ENCODE measurements at regions not wholly inside any gene's neighbourhood (a gene's known extent, or its start where the extent isn't known, plus 50 kb on each side); places are given as distances from the start of the nearest gene placed in this dataset.

DNA sequence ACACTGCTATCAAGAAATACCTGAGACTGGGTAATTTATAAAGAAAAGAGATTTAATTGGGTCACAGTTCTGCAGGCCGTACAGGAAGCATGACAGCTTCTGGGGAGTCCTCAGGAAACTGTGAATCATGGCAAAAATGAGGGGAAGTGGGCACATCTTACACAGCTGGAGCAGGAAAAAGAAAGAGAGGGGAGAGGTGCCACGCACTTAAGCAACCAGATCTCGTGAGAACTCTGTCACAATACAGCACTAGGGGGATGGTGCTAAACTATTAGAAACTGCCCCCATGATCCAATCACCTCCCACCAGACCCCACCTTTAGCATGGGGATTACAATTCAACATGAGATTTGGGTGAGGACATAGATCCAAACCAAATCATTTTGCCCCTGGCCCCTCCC is 105.5 kb upstream of the CPLX2 start:
- Histone ChIP-seq H3K9me3 (ENCODE audit: severe bottlenecking) (peaks cover 2% of the 10 kb centered on the region), H3K27me3 (ENCODE audit: insufficient read depth, poor library complexity, severe bottlenecking) (peaks cover 11% of the 10 kb centered on the region), H3K4me1 (ENCODE audit: insufficient read depth, poor library complexity, severe bottlenecking) (no peaks in the 10 kb centered on the region), H3K4me3 (ENCODE audit: severe bottlenecking) (no peak overlapping the region), H3K36me3 (ENCODE audit: low read depth) (no peaks in the 10 kb centered on the region), H3K27ac (ENCODE audit: poor library complexity, severe bottlenecking) (no peak overlapping the region)
- ATAC-seq (ENCODE audit: low read depth) (no peak), DNase-seq (ENCODE audit: low spot score) (no peak)
- TF ChIP-seq, protein P1, sequence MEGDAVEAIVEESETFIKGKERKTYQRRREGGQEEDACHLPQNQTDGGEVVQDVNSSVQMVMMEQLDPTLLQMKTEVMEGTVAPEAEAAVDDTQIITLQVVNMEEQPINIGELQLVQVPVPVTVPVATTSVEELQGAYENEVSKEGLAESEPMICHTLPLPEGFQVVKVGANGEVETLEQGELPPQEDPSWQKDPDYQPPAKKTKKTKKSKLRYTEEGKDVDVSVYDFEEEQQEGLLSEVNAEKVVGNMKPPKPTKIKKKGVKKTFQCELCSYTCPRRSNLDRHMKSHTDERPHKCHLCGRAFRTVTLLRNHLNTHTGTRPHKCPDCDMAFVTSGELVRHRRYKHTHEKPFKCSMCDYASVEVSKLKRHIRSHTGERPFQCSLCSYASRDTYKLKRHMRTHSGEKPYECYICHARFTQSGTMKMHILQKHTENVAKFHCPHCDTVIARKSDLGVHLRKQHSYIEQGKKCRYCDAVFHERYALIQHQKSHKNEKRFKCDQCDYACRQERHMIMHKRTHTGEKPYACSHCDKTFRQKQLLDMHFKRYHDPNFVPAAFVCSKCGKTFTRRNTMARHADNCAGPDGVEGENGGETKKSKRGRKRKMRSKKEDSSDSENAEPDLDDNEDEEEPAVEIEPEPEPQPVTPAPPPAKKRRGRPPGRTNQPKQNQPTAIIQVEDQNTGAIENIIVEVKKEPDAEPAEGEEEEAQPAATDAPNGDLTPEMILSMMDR (IDR thresholded peaks at IDR 0.05; ENCODE audit: poor library complexity, severe bottlenecking) = no peak

DNA sequence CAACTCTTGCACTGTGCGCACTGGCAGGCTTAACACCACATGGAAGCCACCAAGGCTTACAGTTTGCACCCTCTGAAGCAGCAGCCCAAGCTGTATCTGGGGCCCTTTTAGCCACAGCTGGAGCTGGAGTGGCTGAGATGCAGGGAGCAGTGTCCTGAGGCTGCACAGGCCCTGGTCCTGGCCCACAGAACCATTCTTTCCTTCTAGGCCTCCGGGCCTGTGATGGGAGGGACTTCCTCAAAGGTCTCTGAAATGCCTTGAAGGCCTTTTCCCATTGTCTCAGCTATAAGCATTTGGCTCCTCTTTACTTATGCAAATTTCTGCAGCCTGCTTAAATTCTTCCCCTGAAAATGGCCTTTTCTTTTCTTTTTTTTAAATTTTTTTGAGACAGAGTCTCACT is 104.4 kb upstream of the CPLX2 start:
- no peak for ATAC-seq (ENCODE audit: low read depth)
- TF ChIP-seq, protein P1 (IDR thresholded peaks at IDR 0.05; ENCODE audit: poor library complexity, severe bottlenecking) = no peak
- Histone ChIP-seq H3K36me3 (ENCODE audit: low read depth) (no peaks in the 10 kb centered on the region), H3K9me3 (ENCODE audit: severe bottlenecking) (peaks cover 2% of the 10 kb centered on the region), H3K4me1 (ENCODE audit: insufficient read depth, poor library complexity, severe bottlenecking) (no peaks in the 10 kb centered on the region), H3K27me3 (ENCODE audit: insufficient read depth, poor library complexity, severe bottlenecking) (peaks cover 11% of the 10 kb centered on the region), H3K27ac (ENCODE audit: poor library complexity, severe bottlenecking) (no peak overlapping the region), H3K4me3 (ENCODE audit: severe bottlenecking) (no peak overlapping the region)
- DNase-seq (ENCODE audit: low spot score) = no peak

DNA sequence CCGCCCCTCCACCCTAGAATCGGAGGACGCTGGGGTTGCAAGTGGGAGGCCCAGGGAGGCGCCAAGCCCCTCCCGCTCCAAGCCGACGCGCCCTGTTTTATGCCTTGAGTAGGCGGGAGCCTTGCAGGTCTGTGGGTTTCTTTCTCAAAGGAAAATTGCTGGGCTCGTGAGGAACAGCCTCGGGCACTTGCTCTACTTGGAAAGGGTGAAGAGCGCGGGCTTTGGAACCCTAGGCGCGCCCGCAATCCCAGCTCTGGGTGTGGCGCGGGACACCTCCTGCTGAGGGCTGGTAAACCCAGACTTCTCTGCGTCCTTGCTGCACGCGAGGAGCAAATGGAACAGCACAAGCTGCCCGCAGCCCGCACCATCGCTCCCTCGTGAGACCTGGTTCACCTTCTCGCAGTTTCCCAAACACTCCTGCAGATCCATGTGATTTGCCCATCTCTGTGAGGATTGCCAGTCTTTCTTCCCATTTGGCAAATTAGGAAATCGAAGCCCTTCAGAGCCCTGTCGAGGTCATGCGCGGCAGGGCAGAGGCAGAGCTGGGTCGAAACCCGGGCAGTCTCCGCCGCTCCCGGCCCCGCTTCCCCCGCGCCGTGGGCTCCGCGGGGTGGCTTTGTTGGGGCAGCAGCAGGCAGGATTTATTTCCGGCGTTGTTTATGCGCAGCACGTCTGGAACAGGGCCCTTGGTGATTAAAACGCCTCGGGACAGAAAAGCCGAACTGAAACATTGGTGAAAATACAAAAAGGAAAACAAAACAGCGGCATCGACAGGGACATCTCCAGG is 98.4 kb upstream of the CPLX2 start:
- Histone ChIP-seq H3K9me3 (ENCODE audit: severe bottlenecking) (no peaks in the 10 kb centered on the region), H3K27me3 (ENCODE audit: insufficient read depth, poor library complexity, severe bottlenecking) (peaks cover 15% of the 10 kb centered on the region), H3K27ac (ENCODE audit: poor library complexity, severe bottlenecking) (no peak overlapping the region), H3K4me3 (ENCODE audit: severe bottlenecking) (no peak overlapping the region), H3K4me1 (ENCODE audit: insufficient read depth, poor library complexity, severe bottlenecking) (no peaks in the 10 kb centered on the region), H3K36me3 (ENCODE audit: low read depth) (no peaks in the 10 kb centered on the region)
- DNase-seq (ENCODE audit: low spot score) (no peak), ATAC-seq (ENCODE audit: low read depth) (peak; percentile 51)
- TF ChIP-seq, protein P1 (IDR thresholded peaks at IDR 0.05; ENCODE audit: poor library complexity, severe bottlenecking) = no peak

DNA sequence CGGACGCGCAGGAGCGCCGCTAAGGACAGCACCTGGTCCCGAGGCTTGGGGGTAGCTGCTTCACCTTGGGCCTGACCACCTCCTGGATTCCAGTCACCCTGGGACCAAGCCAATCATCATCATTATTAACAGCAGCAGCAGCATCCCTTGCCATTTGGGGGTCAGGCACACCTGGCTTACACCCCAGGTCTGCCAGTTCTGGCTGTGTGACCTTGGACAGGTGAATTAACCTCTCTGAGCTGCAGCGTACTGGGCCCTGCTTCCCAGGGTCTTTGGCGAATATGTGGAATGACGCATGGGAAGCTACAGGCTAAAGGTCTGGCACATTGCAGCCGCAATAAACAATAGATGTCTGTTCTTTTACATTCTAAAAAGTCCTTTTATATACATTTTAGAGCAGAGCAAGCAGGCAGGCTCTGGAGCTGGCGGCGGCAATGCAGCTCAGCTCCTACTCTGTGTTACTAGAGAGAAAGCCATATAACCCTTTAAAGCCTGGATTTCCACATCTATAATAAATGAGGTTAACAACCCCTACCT is 97.8 kb upstream of the CPLX2 start:
- H3K27me3 ChIP-seq (ENCODE audit: insufficient read depth, poor library complexity, severe bottlenecking) = peaks cover 15% of the 10 kb centered on the region
- TF ChIP-seq, protein P1 (IDR thresholded peaks at IDR 0.05; ENCODE audit: poor library complexity, severe bottlenecking) = no peak

DNA sequence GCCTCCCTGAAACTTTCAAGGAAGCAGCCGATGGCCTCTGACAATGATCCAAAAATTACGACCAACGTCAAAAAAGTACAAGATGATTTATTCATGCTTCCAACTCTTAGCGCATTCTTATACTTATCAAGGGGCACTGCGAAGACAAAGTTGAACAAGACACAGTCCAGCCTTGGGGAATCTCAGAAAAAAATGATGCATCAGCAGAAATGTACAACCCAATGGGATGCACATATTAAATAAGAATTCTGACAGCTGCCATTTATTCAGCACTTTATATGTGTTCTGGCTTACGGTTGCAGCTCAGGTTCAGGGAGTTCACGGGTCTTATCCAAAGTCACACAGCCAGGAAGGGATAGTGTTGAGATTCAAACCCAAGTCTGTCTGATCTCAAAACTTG is 96.0 kb upstream of the CPLX2 start:
- Histone ChIP-seq H3K27ac (ENCODE audit: poor library complexity, severe bottlenecking) (no peak overlapping the region), H3K4me1 (ENCODE audit: insufficient read depth, poor library complexity, severe bottlenecking) (no peaks in the 10 kb centered on the region), H3K27me3 (ENCODE audit: insufficient read depth, poor library complexity, severe bottlenecking) (peaks cover 15% of the 10 kb centered on the region), H3K9me3 (ENCODE audit: severe bottlenecking) (no peaks in the 10 kb centered on the region), H3K36me3 (ENCODE audit: low read depth) (no peaks in the 10 kb centered on the region), H3K4me3 (ENCODE audit: severe bottlenecking) (no peak overlapping the region)
- no peak for DNase-seq (ENCODE audit: low spot score)
- no peak for ATAC-seq (ENCODE audit: low read depth)
- TF ChIP-seq, protein P1 (IDR thresholded peaks at IDR 0.05; ENCODE audit: poor library complexity, severe bottlenecking) = no peak

More for the DNA sequence above, 97.8 kb upstream of the CPLX2 start:
- Histone ChIP-seq H3K9me3 (ENCODE audit: severe bottlenecking) (no peaks in the 10 kb centered on the region), H3K4me1 (ENCODE audit: insufficient read depth, poor library complexity, severe bottlenecking) (no peaks in the 10 kb centered on the region), H3K4me3 (ENCODE audit: severe bottlenecking) (no peak overlapping the region), H3K36me3 (ENCODE audit: low read depth) (no peaks in the 10 kb centered on the region), H3K27ac (ENCODE audit: poor library complexity, severe bottlenecking) (no peak overlapping the region)
- peak; percentile 21; the same call in 1 of the 3 replicates for ATAC-seq (ENCODE audit: low read depth)
- DNase-seq (ENCODE audit: low spot score) = no peak
